Esophagus muscularis mucosa (tissue), 4 donors: ENCODE measurements at regions not wholly inside any gene's neighbourhood (a gene's known extent, or its start where the extent isn't known, plus 50 kb on each side); places are given as distances from the start of the nearest gene placed in this dataset.

Source experiments
- CTCF ChIP-seq, 3 experiments: fragments of 200-600 bp in 2 of 3; fragments of 450-650 bp in 1 of 3; sonication (generic) in 2 of 3; IDR thresholded peaks; one replicate each; pipeline ENCODE4 v1.5.1; 2017 to 2019; ENCODE audit warnings: antibody characterized with exemption in 3 of 3, mild to moderate bottlenecking in 2 of 3, moderate library complexity in 1 of 3
- EP300 ChIP-seq: sonication (generic); formaldehyde crosslinking; IDR thresholded peaks from one replicate; pipeline ENCODE4 v1.6.1; 2017; ENCODE audit warnings: antibody characterized with exemption
- POLR2A ChIP-seq: fragments of 450-650 bp; IDR thresholded peaks from one replicate; pipeline ENCODE4 v1.6.1; 2017; ENCODE audit warnings: antibody characterized with exemption, moderate library complexity, mild to moderate bottlenecking, low read depth
- POLR2AphosphoS5 ChIP-seq, 2 donors: sonication (generic); formaldehyde crosslinking; IDR thresholded peaks; one replicate each; pipeline ENCODE4 v1.6.1; 2017; ENCODE audit warnings: antibody characterized with exemption in 2 of 2

GRCh38 chr5:143575286-143575685 is 171.8 kb upstream of the NR3C1 start:
- no peak for TF ChIP-seq CTCF (IDR thresholded peaks at IDR 0.05)
- no peak for TF ChIP-seq POLR2A
- TF ChIP-seq POLR2AphosphoS5 (IDR thresholded peaks at IDR 0.05), result no peak
- TF ChIP-seq EP300, result no peak
